SK-N-SH (cell line): ENCODE measurements at regions not wholly inside any gene's neighbourhood (a gene's known extent, or its start where the extent isn't known, plus 50 kb on each side); places are given as distances from the start of the nearest gene placed in this dataset.

Experiments used
- ELF1 ChIP-seq: IDR thresholded peaks from 2 replicates; pipeline ENCODE4 v1.4.0; 2012
- FOSL2 ChIP-seq: IDR thresholded peaks from 2 replicates; pipeline ENCODE4 v1.4.0; 2012; ENCODE audit warnings: low read depth, mild to moderate bottlenecking, moderate library complexity, borderline replicate concordance
- FOXJ3 ChIP-seq: sonication (generic); formaldehyde crosslinking; IDR thresholded peaks from 2 replicates; pipeline ENCODE4 v1.5.1; 2020; ENCODE audit warnings: mild to moderate bottlenecking, missing genetic modification reagents
- FOXM1 ChIP-seq: IDR thresholded peaks from 2 replicates; pipeline ENCODE4 v1.4.0; 2012; ENCODE audit warnings: low read depth, mild to moderate bottlenecking
- GATA2 ChIP-seq: sonication (generic); formaldehyde crosslinking; IDR thresholded peaks from 2 replicates; pipeline ENCODE4 v1.5.0; 2020; ENCODE audit warnings: mild to moderate bottlenecking, missing genetic modification reagents
- MEF2A ChIP-seq: IDR thresholded peaks from 2 replicates; pipeline ENCODE4 v1.4.0; 2012; ENCODE audit warnings: low read depth, borderline replicate concordance
- MXI1 ChIP-seq: IDR thresholded peaks from 2 replicates; pipeline ENCODE4 v1.6.1; 2012; ENCODE audit warnings: mild to moderate bottlenecking, low read depth, low read length, improper control_type of control experiment
- POLR2AphosphoS5 ChIP-seq: IDR thresholded peaks from 2 replicates; pipeline ENCODE4 v1.6.1; 2012; ENCODE audit warnings: low read depth, low read length
- RAD21 ChIP-seq: IDR thresholded peaks from 2 replicates; pipeline ENCODE4 v1.6.1; 2012; ENCODE audit warnings: mild to moderate bottlenecking, low read length
- RCOR1 ChIP-seq: fragments of 150-350 bp; IDR thresholded peaks from 2 replicates; pipeline ENCODE4 v1.6.1; 2017; ENCODE audit warnings: antibody characterized with exemption, low read length
- RFX5 ChIP-seq: IDR thresholded peaks from 2 replicates; pipeline ENCODE4 v1.6.1; 2012; ENCODE audit warnings: mild to moderate bottlenecking, improper control_type of control experiment, low read length
- TCF12 ChIP-seq: IDR thresholded peaks from 2 replicates; pipeline ENCODE4 v1.4.0; 2012
- YY1 ChIP-seq: IDR thresholded peaks from 2 replicates; pipeline ENCODE4 v1.4.0; 2012; ENCODE audit warnings: low read depth, mild to moderate bottlenecking
- TF ChIP-seq, protein P1 (sequence below): fragments of 150-350 bp; IDR thresholded peaks from 2 replicates; pipeline ENCODE4 v1.6.1; 2016; ENCODE audit warnings: mild to moderate bottlenecking, low read depth, low read length
- TF ChIP-seq, protein P2 (sequence below): IDR thresholded peaks from 2 replicates; pipeline ENCODE4 v1.4.0; 2012; ENCODE audit warnings: low read depth, borderline replicate concordance
- TF ChIP-seq, protein P3 (sequence below): IDR thresholded peaks from 2 replicates; pipeline ENCODE4 v1.6.1; 2012; ENCODE audit warnings: mild to moderate bottlenecking, low read depth, low read length, moderate library complexity

DNA sequence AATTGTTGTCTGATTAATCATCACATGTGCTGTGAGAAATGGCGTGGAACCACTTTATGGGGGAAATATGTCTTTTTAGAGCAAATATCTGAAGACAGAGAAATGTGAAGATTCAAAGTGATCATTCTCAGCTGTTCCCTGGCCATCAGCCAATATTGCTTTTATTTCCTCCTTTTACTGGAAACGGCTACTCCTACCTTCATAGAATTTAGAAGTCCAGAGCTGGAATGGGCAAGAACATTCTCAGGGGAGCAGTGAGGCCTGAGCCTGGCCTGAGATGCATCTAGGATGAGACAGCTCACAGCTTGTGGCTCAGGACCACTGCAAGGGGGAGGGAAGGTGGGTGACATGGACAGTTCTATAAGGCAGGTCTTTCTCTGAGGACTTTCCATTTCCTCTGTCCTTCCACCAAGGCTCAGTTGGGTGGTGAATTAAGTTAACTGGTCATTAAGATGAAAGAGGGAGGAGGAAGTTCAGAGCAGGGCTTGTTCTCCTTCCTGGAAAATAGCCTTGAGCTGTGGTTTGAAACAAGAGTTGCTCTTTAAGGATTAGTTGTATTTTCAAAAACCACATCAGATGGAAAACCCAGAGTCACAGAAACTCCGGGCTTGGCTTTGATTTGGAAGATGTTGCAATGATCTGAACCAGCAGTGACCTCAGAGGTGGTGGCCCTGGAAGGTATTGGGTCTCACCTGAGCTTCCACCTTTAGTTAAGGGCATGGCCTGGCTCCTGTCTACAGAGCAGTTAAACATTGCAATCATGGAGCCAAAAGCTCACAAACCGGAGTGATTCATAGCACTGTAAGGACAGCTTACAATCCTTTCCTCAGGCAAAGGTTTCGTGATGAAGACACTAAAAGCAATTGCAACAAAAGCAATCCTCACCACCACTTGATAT, 144.3 kb downstream of the VAPA start (continued):
- TF ChIP-seq, protein P1, sequence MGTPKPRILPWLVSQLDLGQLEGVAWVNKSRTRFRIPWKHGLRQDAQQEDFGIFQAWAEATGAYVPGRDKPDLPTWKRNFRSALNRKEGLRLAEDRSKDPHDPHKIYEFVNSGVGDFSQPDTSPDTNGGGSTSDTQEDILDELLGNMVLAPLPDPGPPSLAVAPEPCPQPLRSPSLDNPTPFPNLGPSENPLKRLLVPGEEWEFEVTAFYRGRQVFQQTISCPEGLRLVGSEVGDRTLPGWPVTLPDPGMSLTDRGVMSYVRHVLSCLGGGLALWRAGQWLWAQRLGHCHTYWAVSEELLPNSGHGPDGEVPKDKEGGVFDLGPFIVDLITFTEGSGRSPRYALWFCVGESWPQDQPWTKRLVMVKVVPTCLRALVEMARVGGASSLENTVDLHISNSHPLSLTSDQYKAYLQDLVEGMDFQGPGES, result no peak
- TF ChIP-seq, protein P2, sequence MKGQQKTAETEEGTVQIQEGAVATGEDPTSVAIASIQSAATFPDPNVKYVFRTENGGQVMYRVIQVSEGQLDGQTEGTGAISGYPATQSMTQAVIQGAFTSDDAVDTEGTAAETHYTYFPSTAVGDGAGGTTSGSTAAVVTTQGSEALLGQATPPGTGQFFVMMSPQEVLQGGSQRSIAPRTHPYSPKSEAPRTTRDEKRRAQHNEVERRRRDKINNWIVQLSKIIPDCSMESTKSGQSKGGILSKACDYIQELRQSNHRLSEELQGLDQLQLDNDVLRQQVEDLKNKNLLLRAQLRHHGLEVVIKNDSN, result no peak
- TF ChIP-seq GATA2 (CRISPR knock-in tag), result no peak
- TF ChIP-seq FOXJ3, result no peak
- no peak for TF ChIP-seq FOXM1
- TF ChIP-seq, protein P3, sequence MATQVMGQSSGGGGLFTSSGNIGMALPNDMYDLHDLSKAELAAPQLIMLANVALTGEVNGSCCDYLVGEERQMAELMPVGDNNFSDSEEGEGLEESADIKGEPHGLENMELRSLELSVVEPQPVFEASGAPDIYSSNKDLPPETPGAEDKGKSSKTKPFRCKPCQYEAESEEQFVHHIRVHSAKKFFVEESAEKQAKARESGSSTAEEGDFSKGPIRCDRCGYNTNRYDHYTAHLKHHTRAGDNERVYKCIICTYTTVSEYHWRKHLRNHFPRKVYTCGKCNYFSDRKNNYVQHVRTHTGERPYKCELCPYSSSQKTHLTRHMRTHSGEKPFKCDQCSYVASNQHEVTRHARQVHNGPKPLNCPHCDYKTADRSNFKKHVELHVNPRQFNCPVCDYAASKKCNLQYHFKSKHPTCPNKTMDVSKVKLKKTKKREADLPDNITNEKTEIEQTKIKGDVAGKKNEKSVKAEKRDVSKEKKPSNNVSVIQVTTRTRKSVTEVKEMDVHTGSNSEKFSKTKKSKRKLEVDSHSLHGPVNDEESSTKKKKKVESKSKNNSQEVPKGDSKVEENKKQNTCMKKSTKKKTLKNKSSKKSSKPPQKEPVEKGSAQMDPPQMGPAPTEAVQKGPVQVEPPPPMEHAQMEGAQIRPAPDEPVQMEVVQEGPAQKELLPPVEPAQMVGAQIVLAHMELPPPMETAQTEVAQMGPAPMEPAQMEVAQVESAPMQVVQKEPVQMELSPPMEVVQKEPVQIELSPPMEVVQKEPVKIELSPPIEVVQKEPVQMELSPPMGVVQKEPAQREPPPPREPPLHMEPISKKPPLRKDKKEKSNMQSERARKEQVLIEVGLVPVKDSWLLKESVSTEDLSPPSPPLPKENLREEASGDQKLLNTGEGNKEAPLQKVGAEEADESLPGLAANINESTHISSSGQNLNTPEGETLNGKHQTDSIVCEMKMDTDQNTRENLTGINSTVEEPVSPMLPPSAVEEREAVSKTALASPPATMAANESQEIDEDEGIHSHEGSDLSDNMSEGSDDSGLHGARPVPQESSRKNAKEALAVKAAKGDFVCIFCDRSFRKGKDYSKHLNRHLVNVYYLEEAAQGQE, result no peak
- no peak for TF ChIP-seq MXI1
- TF ChIP-seq POLR2AphosphoS5, result 0 out of 2 replicates have a peak, but pooled peaks have one; percentile 16
- no peak for TF ChIP-seq MEF2A
- peak; percentile 73; the same call in 1 of the 2 replicates for TF ChIP-seq FOSL2
- TF ChIP-seq YY1, result no peak
- TF ChIP-seq RAD21, result no peak
- no peak for TF ChIP-seq ELF1
- peak; percentile 69 for TF ChIP-seq TCF12
- no peak for TF ChIP-seq RFX5
- TF ChIP-seq RCOR1, result no peak
